Tibial artery (tissue), 4 donors: ENCODE measurements at regions not wholly inside any gene's neighbourhood (a gene's known extent, or its start where the extent isn't known, plus 50 kb on each side); places are given as distances from the start of the nearest gene placed in this dataset.

Source experiments
- DNase-seq, 2 donors: peaks; one replicate each; pipeline ENCODE4 v3.0.0-alpha.2; 2019
- H3K27ac ChIP-seq, 2 donors: fragments of 200-600 bp; sonication (generic) in 1 of 2; 1 replicate in 1 of 2; 2 replicates in 1 of 2; pipeline ENCODE4 v1.5.1; 2018 to 2019; ENCODE audit warnings: mild to moderate bottlenecking in 1 of 2
- H3K27me3 ChIP-seq, 2 donors: fragments of 200-600 bp; sonication (generic) in 1 of 2; one replicate each; pipeline versions ENCODE4 v1.5.1 to v1.6.0; 2016 to 2019
- H3K36me3 ChIP-seq, 3 donors: fragments of 200-600 bp; sonication (generic) in 2 of 3; one replicate each; pipeline ENCODE4 v1.5.1; 2016 to 2019; ENCODE audit warnings: mild to moderate bottlenecking in 2 of 3
- H3K4me1 ChIP-seq, 4 donors: fragments of 200-600 bp; sonication (generic) in 2 of 4; 1 replicate in 3 of 4; 2 replicates in 1 of 4; pipeline ENCODE4 v1.5.1; 2016 to 2019
- H3K4me3 ChIP-seq, 2 donors: fragments of 200-600 bp; sonication (generic) in 1 of 2; 1 replicate in 1 of 2; 2 replicates in 1 of 2; pipeline ENCODE4 v1.5.1; 2018 to 2019; ENCODE audit warnings: mild to moderate bottlenecking in 2 of 2
- H3K9me3 ChIP-seq, 3 donors: fragments of 200-600 bp; sonication (generic) in 1 of 3; one replicate each; pipeline ENCODE4 v1.5.1; 2016 to 2019
- intact Hi-C: fragments of 100-400 bp; cut with DNase I; formaldehyde crosslinking; loops from one replicate; pipeline ENCODE4 v1.15.0; 2023; ENCODE audit warnings: low total_unique reads
- TF ChIP-seq, protein P1 (sequence below), 2 experiments: fragments of 200-600 bp in 1 of 2; fragments of 450-650 bp in 1 of 2; IDR thresholded peaks; one replicate each; pipeline ENCODE4 v1.5.1; 2017 to 2019; ENCODE audit warnings: antibody characterized with exemption in 2 of 2, mild to moderate bottlenecking in 1 of 2, moderate library complexity in 1 of 2

DNA sequence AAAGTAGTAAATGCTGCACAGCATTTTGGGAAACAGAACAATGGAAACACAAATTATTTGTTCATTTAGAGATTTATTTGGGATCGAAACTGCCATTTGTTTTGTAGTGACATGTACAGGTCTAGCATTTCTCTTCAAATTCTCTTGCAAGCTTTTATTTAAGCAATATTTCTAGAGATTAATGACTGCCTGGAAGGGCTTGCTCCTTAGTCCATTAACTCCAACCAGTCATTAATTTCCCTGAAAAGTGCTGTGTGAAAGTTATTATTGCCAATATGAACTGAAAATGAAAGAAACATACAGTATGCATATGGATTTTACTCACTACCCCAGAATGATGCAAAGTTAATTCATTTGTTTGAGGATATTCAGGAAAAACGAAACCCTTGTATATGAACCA, 1349.6 kb upstream of the FLRT2 start:
- DNase-seq, result no peak
- Histone ChIP-seq H3K9me3 (no peaks in the 10 kb centered on the region), H3K27ac (no peak overlapping the region), H3K36me3 (no peaks in the 10 kb centered on the region), H3K4me1 (no peaks in the 10 kb centered on the region), H3K27me3 (no peaks in the 10 kb centered on the region), H3K4me3 (no peak overlapping the region)
- TF ChIP-seq, protein P1, sequence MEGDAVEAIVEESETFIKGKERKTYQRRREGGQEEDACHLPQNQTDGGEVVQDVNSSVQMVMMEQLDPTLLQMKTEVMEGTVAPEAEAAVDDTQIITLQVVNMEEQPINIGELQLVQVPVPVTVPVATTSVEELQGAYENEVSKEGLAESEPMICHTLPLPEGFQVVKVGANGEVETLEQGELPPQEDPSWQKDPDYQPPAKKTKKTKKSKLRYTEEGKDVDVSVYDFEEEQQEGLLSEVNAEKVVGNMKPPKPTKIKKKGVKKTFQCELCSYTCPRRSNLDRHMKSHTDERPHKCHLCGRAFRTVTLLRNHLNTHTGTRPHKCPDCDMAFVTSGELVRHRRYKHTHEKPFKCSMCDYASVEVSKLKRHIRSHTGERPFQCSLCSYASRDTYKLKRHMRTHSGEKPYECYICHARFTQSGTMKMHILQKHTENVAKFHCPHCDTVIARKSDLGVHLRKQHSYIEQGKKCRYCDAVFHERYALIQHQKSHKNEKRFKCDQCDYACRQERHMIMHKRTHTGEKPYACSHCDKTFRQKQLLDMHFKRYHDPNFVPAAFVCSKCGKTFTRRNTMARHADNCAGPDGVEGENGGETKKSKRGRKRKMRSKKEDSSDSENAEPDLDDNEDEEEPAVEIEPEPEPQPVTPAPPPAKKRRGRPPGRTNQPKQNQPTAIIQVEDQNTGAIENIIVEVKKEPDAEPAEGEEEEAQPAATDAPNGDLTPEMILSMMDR (IDR thresholded peaks at IDR 0.05), result no peak
- intact Hi-C loops, result no loop called here

DNA sequence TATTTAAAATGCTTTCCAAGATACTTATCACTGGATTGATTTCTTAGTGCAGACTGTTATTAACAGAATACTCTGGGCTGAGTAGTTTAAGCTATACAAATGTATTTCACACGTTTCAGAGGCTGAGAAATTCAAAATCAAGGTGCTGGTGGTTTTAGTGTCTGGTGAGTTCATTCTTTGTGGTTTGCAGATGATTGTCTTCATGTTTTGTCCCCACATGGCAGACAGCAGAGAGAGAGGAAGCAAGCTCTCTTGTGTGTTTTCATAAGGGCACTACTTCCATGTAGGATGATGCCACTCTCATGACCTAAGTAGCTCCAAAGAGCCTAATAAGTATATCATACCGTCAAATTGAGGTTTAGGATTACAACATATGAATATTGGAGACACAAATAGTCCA, 1348.9 kb upstream of the FLRT2 start:
- H3K4me3 ChIP-seq, result no peak overlapping the region
- no peaks in the 10 kb centered on the region for H3K36me3 ChIP-seq
- intact Hi-C loops, result no loop called here
- H3K4me1 ChIP-seq, result no peaks in the 10 kb centered on the region
- no peak for DNase-seq
- TF ChIP-seq, protein P1 (IDR thresholded peaks at IDR 0.05), result no peak
- no peaks in the 10 kb centered on the region for H3K9me3 ChIP-seq
- no peaks in the 10 kb centered on the region for H3K27me3 ChIP-seq
- H3K27ac ChIP-seq, result no peak overlapping the region

DNA sequence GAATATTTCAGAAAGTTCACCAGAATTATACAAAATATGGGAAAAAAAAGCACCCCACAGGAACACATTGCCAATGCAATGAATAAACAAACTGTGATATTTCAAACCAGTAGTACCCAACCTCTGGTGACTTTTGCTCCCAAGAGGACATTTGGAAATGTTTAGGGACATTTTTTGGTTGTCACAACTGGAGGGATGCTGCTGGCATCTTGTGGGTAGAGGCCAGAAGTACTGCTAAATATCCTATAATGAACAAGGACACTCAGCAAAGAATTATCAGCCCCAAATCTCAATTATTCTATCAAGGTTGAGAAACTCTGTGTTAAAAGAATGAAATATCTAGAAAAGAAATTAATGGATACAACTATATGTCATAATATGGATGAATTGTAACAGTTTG, 1334.4 kb upstream of the FLRT2 start:
- Histone ChIP-seq H3K9me3 (no peaks in the 10 kb centered on the region), H3K27ac (no peak overlapping the region), H3K4me3 (no peak overlapping the region), H3K36me3 (no peaks in the 10 kb centered on the region), H3K27me3 (no peaks in the 10 kb centered on the region), H3K4me1 (peaks cover 0 to 3% (median 0%) of the 10 kb centered on the region in 4 donors)
- TF ChIP-seq, protein P1 (IDR thresholded peaks at IDR 0.05), result peak in 1 of 2 experiments; percentile 11
- DNase-seq, result no peak
- intact Hi-C loops, result no loop called here

DNA sequence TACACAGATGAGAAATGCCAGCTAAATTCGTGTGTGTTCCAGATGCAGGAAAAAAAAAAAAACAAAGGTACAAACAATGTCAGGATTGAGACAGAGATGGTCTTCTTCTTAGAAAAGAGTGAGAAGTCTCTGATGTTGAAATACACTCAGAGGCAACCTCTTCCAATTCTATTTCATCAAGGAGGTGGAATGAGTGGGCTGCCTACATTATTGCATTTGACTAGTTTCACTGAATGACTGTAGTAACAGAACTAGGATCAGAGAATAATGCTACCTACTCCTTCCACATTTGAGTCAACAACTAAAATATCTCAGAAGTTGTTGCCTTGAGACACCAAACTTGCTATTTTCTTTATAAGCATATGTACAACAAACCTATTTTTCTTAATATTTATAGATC, 1332.2 kb upstream of the FLRT2 start:
- DNase-seq, result no peak
- TF ChIP-seq, protein P1 (IDR thresholded peaks at IDR 0.05), result no peak
- H3K4me1 ChIP-seq, result peaks cover 0 to 3% (median 0%) of the 10 kb centered on the region in 4 donors
- H3K36me3 ChIP-seq, result no peaks in the 10 kb centered on the region
- H3K27ac ChIP-seq, result no peak overlapping the region
- H3K27me3 ChIP-seq, result no peaks in the 10 kb centered on the region
- intact Hi-C loops, result no loop called here
- no peak overlapping the region for H3K4me3 ChIP-seq
- H3K9me3 ChIP-seq, result no peaks in the 10 kb centered on the region

DNA sequence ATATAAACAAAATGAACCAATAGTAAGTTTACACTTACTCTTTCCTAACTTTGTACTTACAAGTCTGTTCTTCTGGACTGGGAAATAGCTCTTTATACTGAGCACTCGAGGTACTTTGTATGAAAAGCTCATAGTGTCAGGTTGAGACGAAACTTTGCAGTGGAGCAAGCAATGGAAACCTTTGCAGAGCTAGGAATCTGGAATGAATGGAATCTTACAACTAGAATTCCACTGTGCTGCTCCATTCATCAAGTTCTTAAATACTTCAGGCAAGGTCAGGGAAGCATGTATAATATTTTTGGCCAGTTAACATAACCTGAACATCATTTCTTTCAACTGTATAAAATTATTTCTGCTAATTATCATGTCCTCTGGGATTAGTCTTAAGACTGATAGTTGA, 1327.5 kb upstream of the FLRT2 start:
- no peaks in the 10 kb centered on the region for H3K9me3 ChIP-seq
- H3K4me3 ChIP-seq, result no peak overlapping the region
- H3K36me3 ChIP-seq, result no peaks in the 10 kb centered on the region
- intact Hi-C loops, result no loop called here
- no peaks in the 10 kb centered on the region for H3K4me1 ChIP-seq
- H3K27me3 ChIP-seq, result no peaks in the 10 kb centered on the region
- TF ChIP-seq, protein P1 (IDR thresholded peaks at IDR 0.05), result no peak
- DNase-seq, result no peak
- H3K27ac ChIP-seq, result no peak overlapping the region

DNA sequence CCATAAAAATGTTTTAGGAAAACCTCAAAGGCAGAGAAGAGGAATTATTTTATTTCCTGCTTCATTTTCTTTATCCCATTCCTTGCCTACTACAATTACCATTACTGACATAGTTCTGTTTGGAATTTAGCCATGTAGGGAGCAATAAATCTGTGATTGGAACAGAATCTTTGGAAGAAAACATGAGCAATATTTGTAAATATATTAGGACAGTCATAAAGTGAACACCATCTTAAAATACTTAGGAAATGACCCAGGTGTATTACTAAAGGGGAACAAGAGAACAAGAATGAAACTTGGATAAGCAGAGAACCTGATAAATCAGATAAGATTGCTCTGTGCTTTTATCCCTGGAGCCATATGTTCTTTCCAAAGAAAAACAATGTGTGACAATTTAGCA, 1326.0 kb upstream of the FLRT2 start:
- no peaks in the 10 kb centered on the region for H3K27me3 ChIP-seq
- no peaks in the 10 kb centered on the region for H3K9me3 ChIP-seq
- intact Hi-C loops, result no loop called here
- TF ChIP-seq, protein P1 (IDR thresholded peaks at IDR 0.05), result no peak
- no peaks in the 10 kb centered on the region for H3K36me3 ChIP-seq
- H3K4me3 ChIP-seq, result no peak overlapping the region
- no peak for DNase-seq
- H3K27ac ChIP-seq, result no peak overlapping the region
- H3K4me1 ChIP-seq, result no peaks in the 10 kb centered on the region
